BLaER1 treated with 17β-estradiol and CSF1 and Interleukin-3, amounts not matched to agents 10 nM and 100 nM (cell line): ENCODE measurements at regions not wholly inside any gene's neighbourhood (a gene's known extent, or its start where the extent isn't known, plus 50 kb on each side); places are given as distances from the start of the nearest gene placed in this dataset.
"Not testable (repeated sequence)": the region's sequence is repeated elsewhere in the genome, so short reads cannot be mapped to it uniquely, and the experiment has no call there.

Experiments used
- H3K27ac ChIP-seq, 11 experiments: shearing (Covaris generic); formaldehyde crosslinking; 2 replicates each; pipeline ENCODE4 v1.8.1; 2022
- H3K27me3 ChIP-seq, 11 experiments: shearing (Covaris generic); formaldehyde crosslinking; 2 replicates each; pipeline ENCODE4 v1.8.1; 2022
- H3K36me3 ChIP-seq, 11 experiments: shearing (Covaris generic); formaldehyde crosslinking; 2 replicates each; pipeline ENCODE4 v1.8.1; 2022
- H3K4me1 ChIP-seq, 10 experiments: shearing (Covaris generic); formaldehyde crosslinking; 2 replicates each; pipeline ENCODE4 v1.8.1; 2022
- H3K4me2 ChIP-seq, 11 experiments: shearing (Covaris generic); formaldehyde crosslinking; 2 replicates each; pipeline ENCODE4 v1.8.1; 2022
- H3K4me3 ChIP-seq, 10 experiments: shearing (Covaris generic); formaldehyde crosslinking; 2 replicates each; pipeline ENCODE4 v1.8.1; 2022
- H3K9ac ChIP-seq, 11 experiments: shearing (Covaris generic); formaldehyde crosslinking; 2 replicates each; pipeline ENCODE4 v1.8.1; 2022
- H3K9me3 ChIP-seq, 11 experiments: shearing (Covaris generic); formaldehyde crosslinking; replicated peaks in 1 of 11; 2 replicates each; pipeline ENCODE4 v1.8.1; 2022
- H4K20me1 ChIP-seq, 11 experiments: shearing (Covaris generic); formaldehyde crosslinking; 2 replicates each; pipeline ENCODE4 v1.8.1; 2022
- Cebpa-rat ChIP-seq, 11 experiments: shearing (Covaris generic); IDR thresholded peaks; 2 replicates each; pipeline ENCODE4 v1.8.1; 2022

- no peak for TF ChIP-seq Cebpa-rat (IDR thresholded peaks at IDR 0.05)
- H3K27ac ChIP-seq, result no peak overlapping the region
- no peaks in the 10 kb centered on the region for H3K36me3 ChIP-seq
These were observed 384.7 kb downstream of the PTH2R start for GRCh38 chr2:208791257-208791656.

GRCh38 chr2:208792766-208793165 lies 386.2 kb downstream of the PTH2R start:
- H4K20me1 ChIP-seq, result no peaks in the 10 kb centered on the region
- no peaks in the 10 kb centered on the region for H3K27me3 ChIP-seq
- H3K9me3 ChIP-seq, result no peaks in the 10 kb centered on the region
- TF ChIP-seq Cebpa-rat (IDR thresholded peaks at IDR 0.05), result no peak
- H3K9ac ChIP-seq, result no peak overlapping the region
- no peaks in the 10 kb centered on the region for H3K4me1 ChIP-seq
- H3K27ac ChIP-seq, result no peak overlapping the region
- H3K4me2 ChIP-seq, result no peak overlapping the region
- no peak overlapping the region for H3K4me3 ChIP-seq
- no peaks in the 10 kb centered on the region for H3K36me3 ChIP-seq

More at GRCh38 chr2:208791257-208791656, 384.7 kb downstream of the PTH2R start:
- no peak overlapping the region for H3K9ac ChIP-seq
- H3K9me3 ChIP-seq, result no peaks in the 10 kb centered on the region
- no peaks in the 10 kb centered on the region for H4K20me1 ChIP-seq
- H3K4me2 ChIP-seq, result no peak overlapping the region
- H3K4me3 ChIP-seq, result no peak overlapping the region
- H3K4me1 ChIP-seq, result no peaks in the 10 kb centered on the region
- H3K27me3 ChIP-seq, result no peaks in the 10 kb centered on the region

- H3K4me3 ChIP-seq, result no peak overlapping the region
- no peak overlapping the region for H3K4me2 ChIP-seq
- TF ChIP-seq Cebpa-rat (IDR thresholded peaks at IDR 0.05), result no peak
- H3K9me3 ChIP-seq, result no peaks in the 10 kb centered on the region
- no peak overlapping the region for H3K9ac ChIP-seq
- H3K27ac ChIP-seq, result no peak overlapping the region
- H4K20me1 ChIP-seq, result no peaks in the 10 kb centered on the region
- H3K36me3 ChIP-seq, result no peaks in the 10 kb centered on the region
- H3K4me1 ChIP-seq, result no peaks in the 10 kb centered on the region
- H3K27me3 ChIP-seq, result no peaks in the 10 kb centered on the region
These were observed 386.8 kb downstream of the PTH2R start for GRCh38 chr2:208793434-208793833.

- no peak overlapping the region for H3K4me2 ChIP-seq
- H4K20me1 ChIP-seq, result no peaks in the 10 kb centered on the region
- no peaks in the 10 kb centered on the region for H3K36me3 ChIP-seq
- H3K27ac ChIP-seq, result no peak overlapping the region
- H3K4me1 ChIP-seq, result peaks cover 0 to 9% (median 0%) of the 10 kb centered on the region in 10 experiments; a peak in 1 of 20 replicates
- no peaks in the 10 kb centered on the region for H3K27me3 ChIP-seq
- H3K9me3 ChIP-seq, result no peaks in the 10 kb centered on the region
- TF ChIP-seq Cebpa-rat (IDR thresholded peaks at IDR 0.05), result no peak
- H3K4me3 ChIP-seq, result no peak overlapping the region
- H3K9ac ChIP-seq, result no peak overlapping the region
These were observed 387.8 kb downstream of the PTH2R start for GRCh38 chr2:208794288-208794975.

- Histone ChIP-seq H3K4me2 (peak overlapping the region in 1 of 11 experiments; percentile 21; a peak in 1 of 22 replicates), H3K9ac (no peak overlapping the region), H3K9me3 (no peaks in the 10 kb centered on the region), H3K4me3 (no peak overlapping the region), H3K36me3 (no peaks in the 10 kb centered on the region), H3K27me3 (no peaks in the 10 kb centered on the region), H3K4me1 (peaks cover 0 to 12% (median 0%) of the 10 kb centered on the region in 10 experiments; a peak in 1 of 20 replicates), H3K27ac (no peak overlapping the region), H4K20me1 (no peaks in the 10 kb centered on the region)
- no peak for TF ChIP-seq Cebpa-rat (IDR thresholded peaks at IDR 0.05)
These were observed 392.1 kb downstream of the PTH2R start for GRCh38 chr2:208798698-208799097.

GRCh38 chr2:208799397-208799796 lies 392.8 kb downstream of the PTH2R start:
- H3K27ac ChIP-seq, result no peak overlapping the region
- H3K27me3 ChIP-seq, result no peaks in the 10 kb centered on the region
- no peaks in the 10 kb centered on the region for H3K36me3 ChIP-seq
- no peaks in the 10 kb centered on the region for H4K20me1 ChIP-seq
- no peak for TF ChIP-seq Cebpa-rat (IDR thresholded peaks at IDR 0.05)
- no peaks in the 10 kb centered on the region for H3K9me3 ChIP-seq
- H3K9ac ChIP-seq, result no peak overlapping the region
- H3K4me2 ChIP-seq, result peak overlapping the region in 1 of 11 experiments; percentile 21; a peak in 1 of 22 replicates
- H3K4me1 ChIP-seq, result peaks cover 0 to 12% (median 0%) of the 10 kb centered on the region in 10 experiments; a peak in 1 of 20 replicates
- H3K4me3 ChIP-seq, result no peak overlapping the region

GRCh38 chr2:208800887-208801286 lies 394.3 kb downstream of the PTH2R start:
- H3K4me1 ChIP-seq, result peaks cover 0 to 12% (median 0%) of the 10 kb centered on the region in 10 experiments; a peak in 1 of 20 replicates
- not testable (repeated sequence) for H3K4me3 ChIP-seq, H3K9me3 ChIP-seq, H3K27ac ChIP-seq, H3K9ac ChIP-seq, H4K20me1 ChIP-seq, H3K36me3 ChIP-seq, H3K27me3 ChIP-seq, H3K4me2 ChIP-seq

- H4K20me1 ChIP-seq, result no peaks in the 10 kb centered on the region
- no peak for TF ChIP-seq Cebpa-rat (IDR thresholded peaks at IDR 0.05)
- H3K4me1 ChIP-seq, result no peaks in the 10 kb centered on the region
- no peak overlapping the region for H3K27ac ChIP-seq
- no peaks in the 10 kb centered on the region for H3K27me3 ChIP-seq
- H3K9ac ChIP-seq, result no peak overlapping the region
- no peaks in the 10 kb centered on the region for H3K36me3 ChIP-seq
- no peak overlapping the region for H3K4me2 ChIP-seq
- no peaks in the 10 kb centered on the region for H3K9me3 ChIP-seq
- H3K4me3 ChIP-seq, result no peak overlapping the region
These were observed 401.2 kb downstream of the PTH2R start for GRCh38 chr2:208807756-208808155.

- H4K20me1 ChIP-seq, H3K27me3 ChIP-seq, H3K9me3 ChIP-seq, H3K9ac ChIP-seq, H3K4me3 ChIP-seq, H3K4me1 ChIP-seq, H3K36me3 ChIP-seq, H3K4me2 ChIP-seq, H3K27ac ChIP-seq: not testable (repeated sequence)
These were observed 405.3 kb downstream of the PTH2R start for GRCh38 chr2:208811885-208812284.

GRCh38 chr2:208819190-208819589 lies 412.6 kb downstream of the PTH2R start:
- Histone ChIP-seq H4K20me1 (no peaks in the 10 kb centered on the region), H3K4me1 (no peaks in the 10 kb centered on the region), H3K9me3 (no peaks in the 10 kb centered on the region), H3K9ac (no peak overlapping the region), H3K27ac (no peak overlapping the region), H3K4me3 (no peak overlapping the region), H3K4me2 (no peak overlapping the region), H3K36me3 (no peaks in the 10 kb centered on the region), H3K27me3 (no peaks in the 10 kb centered on the region)
- no peak for TF ChIP-seq Cebpa-rat (IDR thresholded peaks at IDR 0.05)
